Iris pigment epithelial cell (primary cell): ENCODE measurements at regions not wholly inside any gene's neighbourhood (a gene's known extent, or its start where the extent isn't known, plus 50 kb on each side); places are given as distances from the start of the nearest gene placed in this dataset.

Experiments
- DNase-seq: peaks from one replicate; pipeline ENCODE4 v3.0.0-alpha.2; 2011; ENCODE audit warnings: low read depth

GRCh38 chr14:103232031-103232808, 101.8 kb upstream of the EIF5 start:
- DNase-seq = no peak

DNA sequence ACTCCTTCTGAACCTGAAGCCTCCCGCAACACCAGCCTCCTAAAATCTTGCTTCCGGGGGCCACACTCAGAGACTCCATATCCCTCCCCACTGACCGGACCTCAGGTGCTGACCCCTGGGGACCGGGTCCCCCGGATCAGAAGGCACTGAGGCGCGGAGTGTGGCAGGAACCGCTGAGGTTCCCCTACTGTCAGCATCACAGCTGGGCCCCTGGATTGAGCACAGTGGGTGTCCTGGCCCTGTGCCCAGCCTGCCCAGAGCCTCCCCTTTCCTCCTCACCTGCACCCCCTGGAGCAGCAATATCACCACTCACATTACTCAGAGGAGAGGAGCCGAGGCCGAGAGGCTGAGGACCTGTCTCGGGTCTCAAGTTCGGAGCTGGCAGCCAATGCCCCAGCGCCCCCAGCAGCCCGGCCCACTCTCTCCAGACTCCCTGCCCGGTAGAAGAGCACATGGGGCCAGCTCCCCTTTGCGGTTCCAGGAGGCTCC, 101.2 kb upstream of the EIF5 start:
- no peak for DNase-seq

DNA sequence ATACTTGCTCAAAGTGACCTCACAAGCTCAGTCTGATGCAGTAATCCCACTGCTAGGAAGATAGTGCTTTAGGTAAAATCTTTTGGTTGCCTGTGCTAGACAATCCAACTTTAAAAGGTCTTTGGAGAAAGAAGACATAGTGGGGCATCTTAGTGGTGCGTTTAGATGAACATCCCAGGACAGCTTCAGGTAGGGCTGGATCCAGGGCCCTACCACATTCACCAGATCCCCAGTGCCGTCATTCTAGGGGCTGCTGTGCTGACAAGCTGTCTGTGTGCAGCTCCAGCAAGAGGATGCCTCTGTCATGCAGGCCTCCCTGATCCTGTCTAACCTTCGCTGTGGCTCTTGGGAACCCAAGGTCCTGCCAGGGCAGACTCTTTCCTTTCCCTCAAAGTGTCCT, 100.7 kb upstream of the EIF5 start:
- DNase-seq = no peak

DNA sequence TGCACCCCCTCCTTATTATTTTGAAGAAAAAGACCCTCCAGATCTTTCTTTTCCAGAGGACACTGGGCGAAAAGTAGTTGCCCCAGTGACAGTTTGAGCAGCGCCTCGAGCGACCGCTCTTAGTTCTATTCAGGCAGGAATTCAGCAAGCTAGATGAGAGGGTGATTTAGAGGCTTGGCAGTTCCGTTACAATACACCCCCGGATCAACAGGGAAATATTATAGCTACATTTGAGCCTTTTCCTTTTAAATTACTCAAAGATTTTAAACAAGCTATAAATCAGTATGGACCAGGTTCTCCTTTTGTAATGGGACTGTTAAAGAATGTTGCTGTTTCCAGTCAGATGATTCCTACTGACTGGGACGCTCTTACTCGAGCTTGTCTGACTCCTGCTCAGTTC, 99.2 kb upstream of the EIF5 start:
- peak; percentile 22 for DNase-seq

GRCh38 chr14:103235506-103235905, 98.5 kb upstream of the EIF5 start:
- peak; percentile 10 for DNase-seq

DNA sequence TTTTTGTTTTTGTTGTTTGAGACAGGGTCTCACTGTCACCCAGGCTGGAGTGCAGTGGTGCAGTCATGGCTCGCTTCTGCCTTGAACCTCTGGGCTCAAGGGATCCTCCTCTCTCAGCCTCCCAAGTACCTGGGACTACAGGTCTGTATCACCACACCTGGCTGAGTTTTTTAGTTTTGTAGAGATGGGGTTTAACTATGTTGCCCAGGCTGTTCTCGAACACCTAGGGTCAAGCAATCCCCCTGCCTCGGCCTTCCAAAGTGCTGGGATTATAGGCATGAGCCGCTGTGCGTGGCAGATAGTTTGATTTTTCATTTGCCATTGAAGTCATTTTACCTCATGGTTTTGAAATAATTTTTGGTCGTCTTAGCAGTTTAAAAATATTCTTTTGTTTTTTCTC, 94.3 kb upstream of the EIF5 start:
- DNase-seq = no peak

DNA sequence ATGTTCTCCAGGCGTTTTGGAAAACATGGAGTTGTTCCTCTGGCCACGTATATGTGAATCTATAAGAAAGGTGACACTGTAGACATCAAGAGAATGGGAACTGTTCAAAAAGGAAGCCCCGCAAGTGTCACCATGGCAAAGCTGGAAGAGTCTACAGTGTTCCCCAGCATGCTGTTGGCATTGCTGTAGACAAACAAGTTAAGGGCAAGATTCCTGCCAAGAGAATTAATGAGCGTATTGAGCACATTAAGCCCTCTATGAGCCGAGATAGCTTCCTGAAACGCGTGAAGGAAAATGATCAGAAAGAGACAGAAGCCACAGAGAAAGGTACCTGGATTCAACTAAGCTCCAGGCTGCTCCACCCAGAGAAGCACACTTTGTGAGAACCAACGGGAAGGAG, 92.5 kb upstream of the EIF5 start:
- DNase-seq = no peak

DNA sequence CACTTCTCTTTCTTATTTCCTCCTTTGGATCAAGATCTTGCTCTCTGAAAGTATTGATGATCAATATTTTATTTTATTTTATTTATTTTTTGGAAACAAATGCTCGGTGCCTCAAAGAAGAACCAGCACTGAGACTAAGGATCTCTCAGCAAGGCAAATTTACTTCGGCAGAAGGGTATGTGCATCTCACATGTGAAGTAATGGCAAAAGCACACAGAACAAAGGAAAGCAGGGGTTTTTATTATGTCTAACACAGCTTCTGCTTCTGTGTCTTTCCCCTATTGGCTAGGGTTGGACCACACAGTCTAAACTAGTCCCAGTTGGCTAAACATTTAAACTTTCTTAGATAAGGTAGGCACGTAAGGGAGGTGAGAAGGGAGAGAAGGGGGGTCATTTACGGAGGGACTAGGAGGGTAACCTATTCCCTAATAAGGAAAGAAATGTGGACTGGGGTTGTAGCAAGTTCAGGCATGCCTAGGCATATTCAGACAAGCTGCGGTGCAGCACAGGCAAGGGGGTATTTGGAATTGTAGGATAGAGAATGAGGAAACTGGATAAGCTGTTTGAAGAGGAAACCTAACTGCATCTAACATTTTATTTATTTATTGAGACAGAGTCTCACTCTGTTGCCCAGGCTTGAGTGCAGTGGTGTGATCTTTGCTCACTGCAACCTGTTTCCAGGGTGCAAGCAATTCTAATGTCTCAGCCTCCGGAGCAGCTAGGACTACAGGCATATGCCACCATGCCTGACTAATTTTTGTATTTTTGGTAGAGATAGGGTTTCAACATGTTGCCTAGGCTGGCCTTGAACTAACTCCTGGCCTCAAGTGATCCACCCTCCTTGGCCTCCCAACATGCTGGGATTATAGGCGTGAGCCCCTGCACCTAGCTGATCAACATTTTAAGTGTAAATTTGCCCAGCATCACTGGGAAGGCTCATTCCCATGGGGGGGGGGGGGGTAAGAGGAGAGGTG, 90.0 kb upstream of the EIF5 start:
- peak; percentile 17 for DNase-seq

GRCh38 chr14:103245624-103246031, 88.4 kb upstream of the EIF5 start:
- peak; percentile 80 for DNase-seq

- DNase-seq = no peak
Observed at GRCh38 chr14:103246070-103246469, 88.0 kb upstream of the EIF5 start.

DNA sequence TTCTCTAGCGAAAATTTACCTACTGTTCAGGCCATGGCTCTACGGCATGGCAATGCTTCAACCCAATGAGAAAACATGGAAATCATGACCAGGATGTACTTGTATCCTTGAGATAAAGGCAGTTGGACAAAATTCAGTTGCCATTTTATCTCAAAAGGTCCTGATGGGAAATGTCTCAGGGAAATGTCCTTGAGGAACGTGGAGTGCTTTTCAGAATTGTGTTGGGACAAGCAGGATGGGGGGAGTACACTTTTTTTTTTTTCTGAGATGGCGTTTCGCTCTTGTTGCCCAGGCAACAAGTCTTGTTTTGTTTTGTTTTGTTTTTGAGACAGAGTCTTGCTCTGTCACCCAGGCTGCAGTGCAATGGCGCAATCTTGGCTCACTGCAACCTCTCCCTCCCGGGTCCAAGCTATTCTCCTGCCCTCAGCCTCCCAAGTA, 86.8 kb upstream of the EIF5 start:
- no peak for DNase-seq

DNA sequence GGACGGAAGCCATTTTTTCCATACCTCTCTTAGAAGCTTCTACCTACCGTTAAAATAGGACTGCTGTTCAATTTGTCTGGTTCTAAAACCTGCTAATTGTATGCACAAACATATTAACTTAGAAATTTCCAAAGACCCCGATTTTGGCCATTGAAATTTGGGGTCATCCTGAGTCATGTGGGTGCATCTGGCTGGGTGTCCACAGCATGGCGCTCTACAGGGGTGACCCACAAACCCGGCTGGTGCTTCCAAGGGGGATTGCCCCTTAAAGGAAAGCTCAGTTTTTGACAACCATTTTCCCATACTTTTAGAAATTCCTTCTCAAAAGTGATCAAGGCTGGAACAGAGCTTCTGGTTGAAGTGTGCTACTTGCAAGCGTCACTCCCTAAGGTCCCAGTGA, 83.9 kb upstream of the EIF5 start:
- DNase-seq = no peak

GRCh38 chr14:103250874-103251273, 83.2 kb upstream of the EIF5 start:
- no peak for DNase-seq

GRCh38 chr14:103255555-103255954, 78.5 kb upstream of the EIF5 start:
- no peak for DNase-seq

GRCh38 chr14:103256406-103256805, 77.6 kb upstream of the EIF5 start:
- no peak for DNase-seq

GRCh38 chr14:103257211-103257962, 76.7 kb upstream of the EIF5 start:
- DNase-seq = peak; percentile 34

- DNase-seq = no peak
Observed at GRCh38 chr14:103258211-103258610, 75.8 kb upstream of the EIF5 start.

- DNase-seq = no peak
Observed at GRCh38 chr14:103259184-103259583, 74.9 kb upstream of the EIF5 start.

DNA sequence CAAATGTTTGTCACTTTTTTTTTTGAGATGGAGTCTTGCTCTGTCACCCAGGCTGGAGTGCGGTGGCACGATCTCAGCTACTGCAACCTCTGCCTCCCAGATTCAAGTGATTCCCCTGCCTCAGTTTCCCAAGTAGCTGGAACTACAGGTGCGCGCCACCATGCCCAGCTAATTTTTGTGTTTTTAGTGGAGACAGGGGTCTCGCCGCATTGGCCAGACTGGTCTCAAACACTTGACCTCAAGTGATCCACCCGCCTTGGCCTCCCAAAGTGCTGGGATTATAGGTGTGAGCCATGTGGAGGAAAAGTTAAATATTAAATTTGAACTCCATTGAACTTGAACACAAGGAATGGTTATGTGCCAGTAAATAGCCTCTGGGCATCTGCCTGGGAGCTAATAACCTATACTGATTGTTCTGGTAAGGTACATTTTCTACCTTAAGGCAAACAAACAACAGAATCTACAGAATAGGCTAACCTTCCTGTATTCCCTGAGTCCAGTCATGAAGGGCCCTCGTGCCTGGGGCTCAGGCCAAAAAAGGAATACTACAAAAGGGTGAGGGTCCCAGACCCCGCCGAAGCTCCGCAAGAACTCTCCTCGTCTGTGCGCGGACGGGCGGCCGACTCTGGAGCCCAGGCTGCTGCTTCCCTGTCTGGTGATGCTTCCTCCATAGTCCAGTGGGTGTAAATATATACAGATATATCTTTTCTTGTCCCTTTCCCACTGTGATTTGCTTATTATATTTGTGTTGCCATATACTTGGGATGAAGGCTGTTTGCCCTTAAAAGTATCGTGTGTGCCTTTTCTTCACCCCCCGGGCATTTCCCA, 74.0 kb upstream of the EIF5 start:
- DNase-seq = no peak

DNA sequence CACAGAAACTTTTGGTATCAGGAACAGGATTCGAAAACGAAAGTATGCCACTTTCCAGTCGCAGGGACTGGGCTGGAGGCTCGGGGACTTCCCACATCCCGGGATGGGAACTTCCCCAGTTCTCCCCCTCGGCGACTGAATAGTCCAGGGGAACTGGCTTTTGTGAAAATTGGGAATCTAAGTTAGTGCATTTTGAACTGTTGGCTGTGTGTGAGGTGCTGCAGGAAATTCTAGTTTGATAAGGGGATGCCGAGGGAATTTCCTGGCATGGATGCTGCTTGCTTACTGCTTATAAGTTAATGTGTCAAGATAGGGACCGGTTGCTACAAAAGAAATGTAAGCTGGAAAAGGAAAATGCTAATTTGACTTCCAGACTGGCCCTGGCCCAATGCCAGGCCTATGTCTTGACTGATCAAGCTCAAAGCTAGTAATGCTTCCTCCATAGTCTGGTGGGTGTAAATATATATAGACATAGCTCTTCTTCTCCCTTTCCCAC, 73.4 kb upstream of the EIF5 start:
- peak; percentile 52 for DNase-seq
